ENCODE measurements at regions not wholly inside any gene's neighbourhood (a gene's known extent, or its start where the extent isn't known, plus 50 kb on each side); places are given as distances from the start of the nearest gene placed in this dataset.
"Not testable (repeated sequence)": the region's sequence is repeated elsewhere in the genome, so short reads cannot be mapped to it uniquely, and the experiment has no call there.

GRCh38 chr6:9044426-9044825, 609.1 kb upstream of the SLC35B3 start:
- DNase-seq, result no peak

GRCh38 chr6:9040718-9041117, 605.4 kb upstream of the SLC35B3 start:
- no peak for DNase-seq

- no peak for DNase-seq
Measured at GRCh38 chr6:9039258-9039657, 603.9 kb upstream of the SLC35B3 start.

GRCh38 chr6:9028086-9028485, 592.7 kb upstream of the SLC35B3 start:
- no peak for DNase-seq

- no peak for DNase-seq
Measured at GRCh38 chr6:9025796-9026394, 590.5 kb upstream of the SLC35B3 start.

- DNase-seq, result no peak
Measured at GRCh38 chr6:9025228-9025627, 589.9 kb upstream of the SLC35B3 start.

- not testable (repeated sequence) for DNase-seq
Measured at GRCh38 chr6:9024246-9024645, 588.9 kb upstream of the SLC35B3 start.

GRCh38 chr6:9020001-9020400, 584.7 kb upstream of the SLC35B3 start:
- no peak for DNase-seq

- no peak for DNase-seq
Measured at GRCh38 chr6:9009931-9010330, 574.6 kb upstream of the SLC35B3 start.

GRCh38 chr6:9007027-9007426, 571.7 kb upstream of the SLC35B3 start:
- DNase-seq, result no peak

GRCh38 chr6:9002833-9003232, 567.5 kb upstream of the SLC35B3 start:
- no peak for DNase-seq

- DNase-seq, result no peak
Measured at GRCh38 chr6:8995156-8995555, 559.8 kb upstream of the SLC35B3 start.

GRCh38 chr6:8993111-8993510, 557.8 kb upstream of the SLC35B3 start:
- no peak for DNase-seq

GRCh38 chr6:8991844-8992243, 556.5 kb upstream of the SLC35B3 start:
- no peak for DNase-seq

- no peak for DNase-seq
Measured at GRCh38 chr6:8990075-8990474, 554.7 kb upstream of the SLC35B3 start.

GRCh38 chr6:8983202-8983688, 547.9 kb upstream of the SLC35B3 start:
- DNase-seq, result peak; percentile 29 to 45

- no peak for DNase-seq
Measured at GRCh38 chr6:8982668-8983067, 547.3 kb upstream of the SLC35B3 start.

- no peak for DNase-seq
Measured at GRCh38 chr6:8973395-8973794, 538.0 kb upstream of the SLC35B3 start.

GRCh38 chr6:8969747-8970146, 534.4 kb upstream of the SLC35B3 start:
- DNase-seq, result no peak

GRCh38 chr6:8958894-8959511, 523.7 kb upstream of the SLC35B3 start:
- no peak for DNase-seq

- no peak for DNase-seq
Measured at GRCh38 chr6:8953310-8953709, 518.0 kb upstream of the SLC35B3 start.

- DNase-seq, result no peak
Measured at GRCh38 chr6:8948733-8949132, 513.4 kb upstream of the SLC35B3 start.

- no peak for DNase-seq
Measured at GRCh38 chr6:8947900-8948299, 512.6 kb upstream of the SLC35B3 start.

GRCh38 chr6:8944548-8944947, 509.2 kb upstream of the SLC35B3 start:
- DNase-seq, result no peak

- DNase-seq, result no peak
Measured at GRCh38 chr6:8943073-8943472, 507.7 kb upstream of the SLC35B3 start.

Measured in CD4-positive, alpha-beta T cell treated with Interleukin-1 beta for 1 hour (primary cell).